BE2C (cell line): ENCODE measurements at regions not wholly inside any gene's neighbourhood (a gene's known extent, or its start where the extent isn't known, plus 50 kb on each side); places are given as distances from the start of the nearest gene placed in this dataset.

Source experiments
- DNase-seq: peaks from one replicate; pipeline ENCODE4 v3.0.0-alpha.2; 2020
- H3K27me3 ChIP-seq: fragments of 250-450 bp; sonication (Bioruptor Pico); 2 replicates; pipeline ENCODE4 v1.5.1; 2020; ENCODE audit warnings: mild to moderate bottlenecking
- H3K36me3 ChIP-seq: fragments of 250-450 bp; sonication (Bioruptor Pico); 2 replicates; pipeline ENCODE4 v1.5.1; 2020; ENCODE audit warnings: mild to moderate bottlenecking
- H3K4me1 ChIP-seq: fragments of 250-450 bp; sonication (Bioruptor Pico); 2 replicates; pipeline ENCODE4 v1.5.1; 2020
- H3K4me3 ChIP-seq: 2 replicates; pipeline ENCODE4 v1.5.1; 2011; ENCODE audit warnings: low read depth, low read length
- H3K9me3 ChIP-seq: fragments of 250-450 bp; sonication (Bioruptor Pico); 2 replicates; pipeline ENCODE4 v1.5.1; 2020
- TF ChIP-seq, protein P1 (sequence below): IDR thresholded peaks from 2 replicates; pipeline ENCODE4 v1.5.1; 2012; ENCODE audit warnings: mild to moderate bottlenecking, low read depth, low read length

DNA sequence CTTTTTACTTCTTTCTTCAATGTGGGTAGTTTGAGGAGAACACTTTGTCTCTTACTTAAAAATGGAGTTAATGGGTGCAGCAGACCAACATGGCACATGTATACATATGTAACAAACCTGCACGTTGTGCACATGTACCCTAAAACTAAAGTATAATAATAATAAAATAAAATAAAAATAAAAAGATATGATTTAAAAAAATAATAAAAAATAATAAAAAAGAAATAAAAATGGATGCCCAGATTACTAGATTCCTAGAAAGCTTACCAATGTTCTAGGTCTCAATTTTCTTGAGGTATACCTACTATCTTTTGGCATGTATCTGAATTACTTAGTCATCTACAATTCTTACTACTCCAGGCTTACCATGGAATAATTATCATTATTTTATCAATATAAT is 2001.6 kb upstream of the CDH9 start:
- DNase-seq: no peak
- H3K36me3 ChIP-seq: no peaks in the 10 kb centered on the region
- no peaks in the 10 kb centered on the region for H3K27me3 ChIP-seq
- H3K4me3 ChIP-seq: no peak overlapping the region
- H3K4me1 ChIP-seq: peaks cover 13% of the 10 kb centered on the region; the same call in 1 of the 2 replicates
- no peaks in the 10 kb centered on the region for H3K9me3 ChIP-seq
- TF ChIP-seq, protein P1, sequence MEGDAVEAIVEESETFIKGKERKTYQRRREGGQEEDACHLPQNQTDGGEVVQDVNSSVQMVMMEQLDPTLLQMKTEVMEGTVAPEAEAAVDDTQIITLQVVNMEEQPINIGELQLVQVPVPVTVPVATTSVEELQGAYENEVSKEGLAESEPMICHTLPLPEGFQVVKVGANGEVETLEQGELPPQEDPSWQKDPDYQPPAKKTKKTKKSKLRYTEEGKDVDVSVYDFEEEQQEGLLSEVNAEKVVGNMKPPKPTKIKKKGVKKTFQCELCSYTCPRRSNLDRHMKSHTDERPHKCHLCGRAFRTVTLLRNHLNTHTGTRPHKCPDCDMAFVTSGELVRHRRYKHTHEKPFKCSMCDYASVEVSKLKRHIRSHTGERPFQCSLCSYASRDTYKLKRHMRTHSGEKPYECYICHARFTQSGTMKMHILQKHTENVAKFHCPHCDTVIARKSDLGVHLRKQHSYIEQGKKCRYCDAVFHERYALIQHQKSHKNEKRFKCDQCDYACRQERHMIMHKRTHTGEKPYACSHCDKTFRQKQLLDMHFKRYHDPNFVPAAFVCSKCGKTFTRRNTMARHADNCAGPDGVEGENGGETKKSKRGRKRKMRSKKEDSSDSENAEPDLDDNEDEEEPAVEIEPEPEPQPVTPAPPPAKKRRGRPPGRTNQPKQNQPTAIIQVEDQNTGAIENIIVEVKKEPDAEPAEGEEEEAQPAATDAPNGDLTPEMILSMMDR: no peak

DNA sequence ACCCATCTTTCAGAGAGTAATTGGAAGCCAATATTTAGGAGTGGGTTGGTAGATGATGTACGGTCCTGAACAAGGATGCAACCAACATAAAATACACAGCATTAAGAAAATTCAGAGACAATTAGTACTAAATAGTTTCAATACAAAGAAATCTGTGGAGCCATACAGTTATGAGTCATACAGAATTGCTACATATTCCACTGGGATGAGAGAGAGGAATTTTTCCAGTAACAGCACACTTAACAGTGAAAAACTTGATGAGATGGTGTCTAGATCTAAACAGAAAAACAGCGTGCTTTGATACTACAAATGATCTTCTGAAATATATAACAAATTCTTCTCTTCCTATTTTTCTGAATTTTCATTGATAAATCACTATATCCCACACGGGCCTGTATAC is 1999.3 kb upstream of the CDH9 start:
- DNase-seq: no peak
- TF ChIP-seq, protein P1: no peak
- Histone ChIP-seq H3K4me1 (peaks cover 19% of the 10 kb centered on the region; the same call in 1 of the 2 replicates), H3K36me3 (no peaks in the 10 kb centered on the region), H3K4me3 (no peak overlapping the region), H3K27me3 (no peaks in the 10 kb centered on the region), H3K9me3 (no peaks in the 10 kb centered on the region)

DNA sequence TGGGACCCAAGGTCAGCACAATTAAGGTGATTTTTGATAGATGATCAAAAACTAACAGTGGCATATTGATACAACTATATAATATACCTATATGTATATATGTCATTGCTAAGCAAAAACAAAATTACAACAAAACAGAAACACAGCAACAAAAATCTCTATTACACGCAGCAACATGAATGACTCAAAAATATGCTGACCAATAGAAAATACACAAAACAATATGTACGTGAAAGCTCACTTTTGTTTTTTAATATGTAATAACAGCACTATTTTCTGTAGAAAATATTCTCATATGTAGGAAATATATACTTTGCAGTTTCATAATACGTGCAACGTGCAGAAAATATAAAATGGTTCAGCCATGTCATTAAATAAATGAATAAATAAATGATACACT is 1985.7 kb upstream of the CDH9 start:
- Histone ChIP-seq H3K27me3 (no peaks in the 10 kb centered on the region), H3K4me3 (no peak overlapping the region), H3K36me3 (no peaks in the 10 kb centered on the region), H3K4me1 (no peaks in the 10 kb centered on the region; the same call in 1 of the 2 replicates), H3K9me3 (no peaks in the 10 kb centered on the region)
- TF ChIP-seq, protein P1: no peak
- DNase-seq: no peak

DNA sequence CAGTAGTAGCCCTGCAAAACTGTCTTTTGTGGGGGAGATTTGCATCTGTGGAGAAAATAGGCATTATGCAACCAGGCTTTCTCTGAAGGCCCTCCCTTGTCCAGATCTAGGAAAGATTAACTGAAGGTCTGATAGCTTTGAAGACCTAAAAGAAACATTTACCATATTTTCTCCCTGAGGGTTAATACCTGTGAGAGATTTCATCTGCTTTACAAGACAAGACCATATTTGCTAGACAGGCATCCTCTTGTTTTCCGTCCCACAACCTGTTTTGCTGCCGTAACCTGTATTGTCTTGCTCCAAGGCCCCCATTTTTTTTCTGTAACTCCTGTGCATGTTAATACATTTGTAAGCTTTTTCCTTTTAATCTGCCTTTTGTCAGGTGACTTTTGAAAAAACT is 1985.2 kb upstream of the CDH9 start:
- TF ChIP-seq, protein P1: no peak
- Histone ChIP-seq H3K4me3 (no peak overlapping the region), H3K9me3 (no peaks in the 10 kb centered on the region), H3K36me3 (no peaks in the 10 kb centered on the region), H3K27me3 (no peaks in the 10 kb centered on the region), H3K4me1 (no peaks in the 10 kb centered on the region; the same call in 1 of the 2 replicates)
- DNase-seq: no peak

DNA sequence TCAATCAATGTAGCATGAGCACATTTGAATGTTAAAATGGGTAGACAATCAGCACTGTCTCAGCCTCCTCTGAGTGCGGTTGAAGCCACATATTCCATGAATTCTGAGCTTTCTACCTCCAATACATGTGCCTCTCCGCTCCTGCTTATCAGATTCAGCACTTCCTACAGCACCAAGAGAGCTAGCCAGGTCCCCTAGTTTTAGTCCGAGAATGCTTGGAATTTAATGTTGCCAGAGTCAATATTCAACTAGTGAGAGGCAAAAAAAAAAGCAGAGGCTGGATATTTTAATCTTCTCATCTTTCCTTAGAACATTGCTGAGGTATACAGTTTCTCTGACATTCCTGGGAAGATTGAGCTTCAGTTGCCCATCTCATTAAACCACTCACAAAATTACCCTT is 1979.1 kb upstream of the CDH9 start:
- Histone ChIP-seq H3K36me3 (no peaks in the 10 kb centered on the region), H3K9me3 (no peaks in the 10 kb centered on the region), H3K4me1 (no peaks in the 10 kb centered on the region), H3K27me3 (no peaks in the 10 kb centered on the region), H3K4me3 (no peak overlapping the region)
- TF ChIP-seq, protein P1: no peak
- no peak for DNase-seq

DNA sequence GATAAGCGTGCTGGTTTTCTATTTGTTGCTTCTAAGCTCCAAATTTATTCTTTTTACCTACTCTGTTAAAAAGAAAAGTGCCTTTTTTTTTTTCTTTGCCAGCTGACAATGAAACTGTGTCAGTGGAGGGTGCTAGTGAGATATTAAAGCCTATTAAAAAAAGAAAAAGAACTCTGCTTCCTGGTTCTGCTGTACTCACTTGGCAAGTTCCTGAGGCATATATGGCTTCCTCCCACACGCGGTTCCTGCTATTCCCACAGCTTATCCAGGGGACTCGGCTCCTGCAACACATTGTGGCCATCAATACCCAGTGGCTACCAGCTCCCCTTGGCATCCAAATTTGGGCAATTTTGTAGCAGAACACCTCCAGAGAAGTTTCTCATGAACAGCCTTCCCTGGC is 1977.7 kb upstream of the CDH9 start:
- no peak for DNase-seq
- Histone ChIP-seq H3K9me3 (no peaks in the 10 kb centered on the region), H3K36me3 (no peaks in the 10 kb centered on the region), H3K27me3 (no peaks in the 10 kb centered on the region), H3K4me1 (no peaks in the 10 kb centered on the region), H3K4me3 (no peak overlapping the region)
- TF ChIP-seq, protein P1: peak; percentile 1; the same call in 1 of the 2 replicates
